A673 (cell line): ENCODE measurements at regions not wholly inside any gene's neighbourhood (a gene's known extent, or its start where the extent isn't known, plus 50 kb on each side); places are given as distances from the start of the nearest gene placed in this dataset.
"Not testable (repeated sequence)": the region's sequence is repeated elsewhere in the genome, so short reads cannot be mapped to it uniquely, and the experiment has no call there.

Experiments
- EZH2 ChIP-seq: fragments of 200-600 bp; sonication (generic); IDR thresholded peaks from 2 replicates; pipeline ENCODE4 v1.6.1; 2017; ENCODE audit warnings: borderline replicate concordance, low read depth, mild to moderate bottlenecking, mixed read lengths, antibody characterized with exemption, low read length; ENCODE audit not compliant: poor library complexity, severe bottlenecking
- TF ChIP-seq, protein P1 (sequence below): fragments of 300-800, 200-600 bp; sonication (generic); conservative IDR thresholded peaks from 2 replicates; pipeline ENCODE4 v1.5.1; 2017; ENCODE audit warnings: low read depth, mild to moderate bottlenecking, antibody characterized with exemption, low read length, moderate library complexity, mixed read lengths

DNA sequence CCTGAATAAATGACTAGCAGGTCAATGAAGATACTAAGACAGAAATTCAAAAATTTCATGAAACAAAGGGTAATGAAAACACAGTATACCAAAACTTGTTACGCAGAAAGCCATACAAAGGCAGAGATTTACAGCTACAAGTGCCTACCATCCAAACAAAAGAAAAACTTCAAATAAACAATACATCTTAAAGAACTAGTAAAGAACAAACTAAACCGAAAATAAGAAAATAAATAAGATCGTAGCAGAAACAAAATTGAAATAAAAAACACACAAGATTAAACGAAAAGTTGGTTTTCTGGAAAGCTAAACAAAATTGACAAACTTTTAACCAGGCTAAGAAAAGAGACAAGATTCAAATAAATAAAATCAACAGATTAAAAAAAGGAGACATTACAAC lies 51.5 kb downstream of the VPREB1 start:
- TF ChIP-seq, protein P1, sequence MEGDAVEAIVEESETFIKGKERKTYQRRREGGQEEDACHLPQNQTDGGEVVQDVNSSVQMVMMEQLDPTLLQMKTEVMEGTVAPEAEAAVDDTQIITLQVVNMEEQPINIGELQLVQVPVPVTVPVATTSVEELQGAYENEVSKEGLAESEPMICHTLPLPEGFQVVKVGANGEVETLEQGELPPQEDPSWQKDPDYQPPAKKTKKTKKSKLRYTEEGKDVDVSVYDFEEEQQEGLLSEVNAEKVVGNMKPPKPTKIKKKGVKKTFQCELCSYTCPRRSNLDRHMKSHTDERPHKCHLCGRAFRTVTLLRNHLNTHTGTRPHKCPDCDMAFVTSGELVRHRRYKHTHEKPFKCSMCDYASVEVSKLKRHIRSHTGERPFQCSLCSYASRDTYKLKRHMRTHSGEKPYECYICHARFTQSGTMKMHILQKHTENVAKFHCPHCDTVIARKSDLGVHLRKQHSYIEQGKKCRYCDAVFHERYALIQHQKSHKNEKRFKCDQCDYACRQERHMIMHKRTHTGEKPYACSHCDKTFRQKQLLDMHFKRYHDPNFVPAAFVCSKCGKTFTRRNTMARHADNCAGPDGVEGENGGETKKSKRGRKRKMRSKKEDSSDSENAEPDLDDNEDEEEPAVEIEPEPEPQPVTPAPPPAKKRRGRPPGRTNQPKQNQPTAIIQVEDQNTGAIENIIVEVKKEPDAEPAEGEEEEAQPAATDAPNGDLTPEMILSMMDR = not testable (repeated sequence)
- not testable (repeated sequence) for TF ChIP-seq EZH2
